ENCODE measurements at regions not wholly inside any gene's neighbourhood (a gene's known extent, or its start where the extent isn't known, plus 50 kb on each side); places are given as distances from the start of the nearest gene placed in this dataset.

DNA sequence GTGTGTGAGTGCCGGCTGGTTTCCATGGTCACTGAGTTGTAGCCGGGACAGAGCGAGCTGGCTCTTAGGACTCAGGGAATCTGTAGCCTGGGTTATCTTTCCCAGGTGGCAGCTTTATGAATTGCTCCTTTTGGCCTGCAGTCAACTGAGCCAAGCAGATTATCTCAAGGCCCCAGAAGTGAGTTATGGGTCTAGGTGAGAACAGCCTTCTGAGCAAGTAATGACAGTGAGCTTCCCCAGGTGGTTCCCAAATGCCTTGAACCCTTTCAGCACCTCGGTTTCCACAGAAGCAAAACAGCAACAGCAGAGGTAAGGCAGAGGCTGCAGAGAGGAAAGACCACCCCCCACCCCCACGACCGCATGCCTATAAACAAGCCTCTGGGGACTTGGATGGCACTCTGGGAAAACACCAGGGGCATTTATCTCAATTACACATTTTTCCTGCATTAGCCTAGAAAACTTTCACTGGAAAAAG, 56.7 kb upstream of the DGKG start:
- Mint-ChIP-seq H3K36me3 (ENCODE audit: low read depth) (no peaks in the 10 kb centered on the region), H3K4me1 (ENCODE audit: low read depth) (peaks cover 56% of the 10 kb centered on the region), H3K27me3 (ENCODE audit: insufficient read depth) (no peaks in the 10 kb centered on the region), H3K9me3 (no peaks in the 10 kb centered on the region), H3K4me3 (0 out of 2 replicates have a peak overlapping the region, but pooled peaks have one; percentile 3), H3K27ac (peak overlapping the region; percentile 65)
- TF ChIP-seq, protein P1, sequence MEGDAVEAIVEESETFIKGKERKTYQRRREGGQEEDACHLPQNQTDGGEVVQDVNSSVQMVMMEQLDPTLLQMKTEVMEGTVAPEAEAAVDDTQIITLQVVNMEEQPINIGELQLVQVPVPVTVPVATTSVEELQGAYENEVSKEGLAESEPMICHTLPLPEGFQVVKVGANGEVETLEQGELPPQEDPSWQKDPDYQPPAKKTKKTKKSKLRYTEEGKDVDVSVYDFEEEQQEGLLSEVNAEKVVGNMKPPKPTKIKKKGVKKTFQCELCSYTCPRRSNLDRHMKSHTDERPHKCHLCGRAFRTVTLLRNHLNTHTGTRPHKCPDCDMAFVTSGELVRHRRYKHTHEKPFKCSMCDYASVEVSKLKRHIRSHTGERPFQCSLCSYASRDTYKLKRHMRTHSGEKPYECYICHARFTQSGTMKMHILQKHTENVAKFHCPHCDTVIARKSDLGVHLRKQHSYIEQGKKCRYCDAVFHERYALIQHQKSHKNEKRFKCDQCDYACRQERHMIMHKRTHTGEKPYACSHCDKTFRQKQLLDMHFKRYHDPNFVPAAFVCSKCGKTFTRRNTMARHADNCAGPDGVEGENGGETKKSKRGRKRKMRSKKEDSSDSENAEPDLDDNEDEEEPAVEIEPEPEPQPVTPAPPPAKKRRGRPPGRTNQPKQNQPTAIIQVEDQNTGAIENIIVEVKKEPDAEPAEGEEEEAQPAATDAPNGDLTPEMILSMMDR (IDR thresholded peaks at IDR 0.05): no peak; the same call in 1 of the 2 replicates
- DNase-seq: no peak

DNA sequence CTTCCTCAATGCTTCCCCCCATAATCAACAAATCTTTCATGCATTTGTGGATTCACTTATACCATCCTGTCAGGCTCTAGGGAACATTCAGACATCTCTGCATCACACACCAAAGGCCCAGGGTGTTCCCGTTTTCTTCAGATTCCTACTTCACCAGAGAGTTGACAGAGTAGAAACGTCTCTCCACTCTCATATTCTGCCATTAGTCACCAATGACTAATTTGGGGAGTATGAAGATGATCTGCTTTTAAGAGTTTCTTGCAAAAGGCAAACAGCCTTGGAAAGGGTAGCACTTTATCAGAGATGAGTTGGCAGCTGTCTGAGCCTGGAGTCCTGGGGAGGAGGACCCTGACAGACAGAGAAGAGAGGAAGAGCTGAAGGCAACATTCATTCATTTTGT, 55.8 kb upstream of the DGKG start:
- Mint-ChIP-seq H3K9me3 (no peaks in the 10 kb centered on the region), H3K27me3 (ENCODE audit: insufficient read depth) (no peaks in the 10 kb centered on the region; the same call in 1 of the 2 replicates), H3K4me3 (no peak overlapping the region; the same call in 1 of the 2 replicates), H3K36me3 (ENCODE audit: low read depth) (no peaks in the 10 kb centered on the region), H3K27ac (peak overlapping the region; percentile 65), H3K4me1 (ENCODE audit: low read depth) (peaks cover 63% of the 10 kb centered on the region)
- TF ChIP-seq, protein P1 (IDR thresholded peaks at IDR 0.05): no peak
- DNase-seq: peak; percentile 91

DNA sequence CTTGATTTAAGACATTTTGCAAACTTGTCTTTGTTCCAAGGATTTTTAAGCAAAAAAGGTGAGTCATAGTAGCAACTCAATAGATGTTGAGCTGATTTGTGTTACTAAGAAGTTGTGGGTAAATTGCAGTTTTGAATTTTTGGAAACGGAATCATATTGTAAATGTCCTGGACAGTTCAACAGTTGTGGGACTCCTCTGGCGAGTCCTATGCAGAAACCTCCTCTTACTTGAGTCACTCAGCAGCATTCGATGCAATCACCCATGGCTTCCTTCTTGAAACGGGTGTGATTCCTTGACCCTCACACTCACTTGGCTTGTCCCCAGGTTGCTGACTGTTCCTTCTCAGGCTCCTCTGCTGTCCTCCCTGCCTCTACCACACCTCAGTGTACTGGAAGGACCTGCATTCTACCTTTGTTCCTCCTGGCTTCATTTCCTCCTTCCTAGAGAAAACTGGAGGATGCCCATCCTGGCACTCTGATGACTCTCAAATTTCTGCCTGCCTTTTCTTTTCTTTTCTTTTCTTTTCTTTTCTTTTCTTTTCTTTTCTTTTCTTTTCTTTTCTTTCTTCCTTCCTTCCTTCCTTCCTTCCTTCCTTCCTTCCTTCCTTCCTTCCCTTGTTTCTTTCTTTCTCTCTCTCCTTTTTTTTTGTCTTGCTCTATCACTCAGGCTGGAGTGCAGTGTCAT, 52.8 kb upstream of the DGKG start:
- Mint-ChIP-seq H3K27me3 (ENCODE audit: insufficient read depth) (peaks cover 15% of the 10 kb centered on the region), H3K9me3 (no peaks in the 10 kb centered on the region), H3K27ac (peak overlapping the region; percentile 86), H3K4me3 (peak overlapping the region; percentile 84), H3K4me1 (ENCODE audit: low read depth) (peaks cover 54% of the 10 kb centered on the region), H3K36me3 (ENCODE audit: low read depth) (no peaks in the 10 kb centered on the region)
- peak; percentile 94 for DNase-seq
- TF ChIP-seq, protein P1 (IDR thresholded peaks at IDR 0.05): no peak

DNA sequence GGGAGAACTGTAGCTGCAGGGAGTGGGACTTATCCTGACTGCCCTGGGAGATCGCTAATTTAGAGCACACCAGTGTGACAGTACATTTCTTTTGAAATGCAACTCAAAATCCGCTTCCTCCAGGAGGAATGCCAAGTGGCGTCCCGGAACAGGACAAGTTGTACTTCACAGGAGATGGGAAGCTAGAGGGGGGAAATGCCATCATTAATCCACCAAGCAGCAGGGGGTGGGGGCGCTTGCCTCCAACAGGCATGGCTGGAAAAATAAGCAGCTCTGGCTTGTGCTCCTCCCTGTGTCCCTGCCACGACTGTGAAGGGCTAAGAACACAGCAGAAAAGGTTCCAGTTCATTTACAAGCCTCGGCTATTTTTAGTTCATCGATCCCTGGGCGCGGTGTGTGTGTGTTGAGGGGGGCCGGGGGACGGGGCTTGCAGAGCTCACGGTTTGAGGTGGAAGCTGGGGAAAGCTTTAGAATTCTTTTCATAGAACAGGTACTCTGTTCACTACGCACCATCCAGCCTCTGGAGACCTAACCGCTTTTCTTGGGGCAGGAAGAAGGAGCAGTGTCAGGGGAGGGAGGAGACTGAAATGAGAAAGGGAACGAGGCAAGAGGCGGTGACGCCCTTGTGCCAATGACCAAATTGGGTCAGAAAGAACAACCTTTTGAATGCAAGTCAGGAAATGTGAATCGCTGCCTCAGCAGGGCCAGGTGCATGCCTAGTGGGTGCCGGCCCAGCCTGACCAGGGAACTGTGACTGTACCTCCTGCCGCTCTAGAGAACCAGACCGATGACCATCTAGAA, 51.8 kb upstream of the DGKG start:
- Mint-ChIP-seq H3K4me3 (peak overlapping the region; percentile 84), H3K27me3 (ENCODE audit: insufficient read depth) (peaks cover 24% of the 10 kb centered on the region), H3K27ac (peak overlapping the region; percentile 86; the same call in 1 of the 2 replicates), H3K4me1 (ENCODE audit: low read depth) (peaks cover 54% of the 10 kb centered on the region), H3K36me3 (ENCODE audit: low read depth) (no peaks in the 10 kb centered on the region), H3K9me3 (no peaks in the 10 kb centered on the region)
- TF ChIP-seq, protein P1 (IDR thresholded peaks at IDR 0.05): no peak
- no peak for DNase-seq

DNA sequence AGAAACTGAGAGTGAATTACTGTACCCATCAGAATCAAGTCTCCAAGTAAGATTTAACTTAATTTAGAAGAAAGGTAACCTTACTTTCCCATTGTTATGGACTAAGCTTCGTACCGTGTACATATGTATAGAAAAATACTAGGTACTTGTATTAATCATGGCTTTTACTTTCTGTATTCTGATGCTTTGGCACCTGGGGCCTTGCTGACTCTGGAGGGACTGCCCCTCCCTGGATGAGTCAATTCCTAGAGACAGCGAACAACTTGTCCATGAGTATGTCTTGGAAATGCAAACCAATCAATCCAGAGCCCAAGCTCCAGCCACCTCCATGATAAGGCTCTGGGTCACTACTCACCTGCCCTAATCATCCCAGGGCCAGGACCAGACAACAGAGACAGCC, 50.0 kb upstream of the DGKG start:
- TF ChIP-seq, protein P1 (IDR thresholded peaks at IDR 0.05): no peak
- Mint-ChIP-seq H3K27me3 (ENCODE audit: insufficient read depth) (peaks cover 38% of the 10 kb centered on the region), H3K4me1 (ENCODE audit: low read depth) (peaks cover 36% of the 10 kb centered on the region), H3K9me3 (no peaks in the 10 kb centered on the region), H3K4me3 (no peak overlapping the region), H3K27ac (no peak overlapping the region), H3K36me3 (ENCODE audit: low read depth) (no peaks in the 10 kb centered on the region)
- DNase-seq: no peak

Data from HFFc6 (cell line).